ENCODE measurements at regions not wholly inside any gene's neighbourhood (a gene's known extent, or its start where the extent isn't known, plus 50 kb on each side); places are given as distances from the start of the nearest gene placed in this dataset.

DNA sequence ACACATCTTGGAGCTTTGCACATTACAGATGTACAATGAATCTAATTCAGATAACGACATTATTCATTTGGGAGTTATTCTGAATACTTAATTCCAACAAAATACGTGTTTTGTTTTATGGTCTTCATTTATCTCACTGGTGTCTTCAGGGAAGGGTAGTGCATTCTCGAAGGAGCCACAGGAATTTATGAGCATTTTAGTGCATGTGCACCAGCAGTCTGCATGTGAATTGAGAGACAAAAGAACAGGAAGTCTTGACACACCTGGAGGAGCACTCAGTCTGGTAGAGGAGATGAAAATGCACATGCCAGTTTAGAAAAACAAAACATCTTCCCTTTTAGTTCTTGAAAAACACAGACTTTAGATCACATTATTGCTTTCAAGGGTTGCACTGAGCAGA, 228.7 kb downstream of the LRATD1 start:
- Histone ChIP-seq H3K36me3 (no peaks in the 10 kb centered on the region), H3K9me3 (no peaks in the 10 kb centered on the region), H3K4me1 (no peaks in the 10 kb centered on the region), H3K4me3 (no peak overlapping the region), H3K27me3 (peaks cover 0 to 8% (median 0%) of the 10 kb centered on the region in 4 donors), H3K27ac (no peak overlapping the region)
- 71 to 79% methylated on average over 3 of the region's 3 CpGs for WGBS, 2 donors
- no peak for TF ChIP-seq POLR2A (IDR thresholded peaks at IDR 0.05)
- TF ChIP-seq, protein P1, sequence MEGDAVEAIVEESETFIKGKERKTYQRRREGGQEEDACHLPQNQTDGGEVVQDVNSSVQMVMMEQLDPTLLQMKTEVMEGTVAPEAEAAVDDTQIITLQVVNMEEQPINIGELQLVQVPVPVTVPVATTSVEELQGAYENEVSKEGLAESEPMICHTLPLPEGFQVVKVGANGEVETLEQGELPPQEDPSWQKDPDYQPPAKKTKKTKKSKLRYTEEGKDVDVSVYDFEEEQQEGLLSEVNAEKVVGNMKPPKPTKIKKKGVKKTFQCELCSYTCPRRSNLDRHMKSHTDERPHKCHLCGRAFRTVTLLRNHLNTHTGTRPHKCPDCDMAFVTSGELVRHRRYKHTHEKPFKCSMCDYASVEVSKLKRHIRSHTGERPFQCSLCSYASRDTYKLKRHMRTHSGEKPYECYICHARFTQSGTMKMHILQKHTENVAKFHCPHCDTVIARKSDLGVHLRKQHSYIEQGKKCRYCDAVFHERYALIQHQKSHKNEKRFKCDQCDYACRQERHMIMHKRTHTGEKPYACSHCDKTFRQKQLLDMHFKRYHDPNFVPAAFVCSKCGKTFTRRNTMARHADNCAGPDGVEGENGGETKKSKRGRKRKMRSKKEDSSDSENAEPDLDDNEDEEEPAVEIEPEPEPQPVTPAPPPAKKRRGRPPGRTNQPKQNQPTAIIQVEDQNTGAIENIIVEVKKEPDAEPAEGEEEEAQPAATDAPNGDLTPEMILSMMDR (IDR thresholded peaks at IDR 0.05) = no peak
- no peak for DNase-seq
- intact Hi-C loops (cut with DNase I) = no loop called here

DNA sequence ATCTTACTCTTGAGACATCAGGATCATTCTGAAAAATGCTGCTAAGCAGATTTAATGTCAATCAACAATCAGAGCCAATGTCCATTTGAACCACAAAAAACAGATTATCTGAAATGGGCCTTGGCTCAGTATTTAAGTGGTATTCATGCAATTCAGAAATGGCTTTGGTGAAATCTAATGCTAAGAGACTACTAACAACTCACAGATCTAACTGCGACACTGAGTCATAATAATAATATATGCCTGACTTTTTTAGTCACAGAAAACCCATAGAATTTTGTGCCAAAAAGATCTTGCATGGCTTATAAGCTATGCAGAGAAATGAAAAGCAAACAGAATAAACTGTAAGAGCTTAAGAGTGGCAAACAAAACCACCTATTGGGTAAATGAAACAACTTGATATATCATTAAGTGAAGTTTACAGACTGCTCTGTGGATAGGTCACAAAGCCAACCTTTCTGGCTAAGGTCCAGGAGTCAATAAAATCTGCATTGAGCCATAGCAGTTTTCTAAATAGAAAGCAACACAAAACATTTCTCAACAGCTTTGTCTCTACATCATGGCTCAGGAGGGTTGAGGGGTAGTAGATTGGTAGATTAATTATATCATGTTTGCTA, 234.3 kb downstream of the LRATD1 start:
- WGBS, 2 donors = 32 to 47% methylated on average over 1 of the region's 1 CpG
- peaks cover 0 to 6% (median 0%) of the 10 kb centered on the region in 3 donors for H3K9me3 ChIP-seq
- H3K27ac ChIP-seq = no peak overlapping the region
- H3K4me1 ChIP-seq = peaks cover 0 to 6% (median 0%) of the 10 kb centered on the region in 3 donors
- TF ChIP-seq, protein P1 (IDR thresholded peaks at IDR 0.05) = no peak
- no peak for TF ChIP-seq POLR2A (IDR thresholded peaks at IDR 0.05)
- H3K36me3 ChIP-seq = no peaks in the 10 kb centered on the region
- peaks cover 0 to 8% (median 0%) of the 10 kb centered on the region in 4 donors for H3K27me3 ChIP-seq
- DNase-seq = no peak
- H3K4me3 ChIP-seq = no peak overlapping the region
- intact Hi-C loops (cut with DNase I) = no loop called here

DNA sequence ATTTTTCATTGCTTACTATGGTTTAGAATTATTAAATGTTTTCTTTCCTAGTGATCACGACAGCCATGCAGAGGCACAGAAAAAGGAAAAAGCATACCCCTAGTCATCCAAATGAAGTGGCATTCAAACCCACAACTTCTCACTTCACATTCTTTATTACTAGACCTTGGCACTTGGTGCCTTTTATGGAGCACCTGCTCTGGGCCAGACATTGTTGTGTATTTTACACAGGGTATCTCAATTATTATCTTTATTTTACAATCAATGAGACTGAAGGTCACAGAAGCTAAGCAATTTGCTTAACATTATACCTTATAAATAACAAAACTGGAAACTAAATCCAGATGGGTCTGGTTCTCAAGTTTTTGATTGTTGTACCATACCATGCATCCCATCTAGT, 235.3 kb downstream of the LRATD1 start:
- Histone ChIP-seq H3K9me3 (peaks cover 0 to 6% (median 0%) of the 10 kb centered on the region in 3 donors), H3K4me3 (no peak overlapping the region), H3K4me1 (peaks cover 0 to 6% (median 0%) of the 10 kb centered on the region in 3 donors), H3K27ac (no peak overlapping the region), H3K27me3 (peaks cover 0 to 8% (median 0%) of the 10 kb centered on the region in 4 donors), H3K36me3 (no peaks in the 10 kb centered on the region)
- no peak for DNase-seq
- whole genome bisulfite sequencing, 2 donors = 62 to 77% methylated on average over 1 of the region's 1 CpG
- intact Hi-C loops (cut with DNase I) = no loop called here
- TF ChIP-seq, protein P1 (IDR thresholded peaks at IDR 0.05) = no peak
- no peak for TF ChIP-seq POLR2A (IDR thresholded peaks at IDR 0.05)

DNA sequence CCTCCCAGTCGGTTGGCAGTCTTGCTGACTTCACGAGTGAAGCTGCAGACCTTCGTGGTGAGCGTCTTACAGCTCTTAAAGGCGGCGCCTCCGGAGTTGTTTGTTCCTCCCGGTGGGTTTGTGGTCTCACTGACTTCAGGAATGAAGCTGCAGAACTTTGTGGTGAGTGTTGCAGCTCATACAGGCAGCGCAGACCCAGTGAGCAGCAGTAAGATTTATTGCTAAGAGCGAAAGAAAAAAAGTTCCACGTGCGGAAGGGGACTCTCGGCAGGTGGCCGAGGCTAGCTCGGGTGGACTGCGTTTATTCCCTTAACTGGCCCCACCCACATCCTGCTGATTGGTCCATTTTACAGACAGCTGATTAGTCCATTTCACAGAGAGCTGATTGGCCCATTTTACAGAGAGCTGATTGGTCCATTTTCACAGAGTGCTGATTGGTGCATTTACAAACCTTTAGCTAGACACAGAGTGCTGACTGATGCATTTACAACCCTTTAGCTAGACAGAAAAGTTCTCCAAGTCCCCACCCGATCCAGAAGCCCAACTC, 240.3 kb downstream of the LRATD1 start:
- 85 to 92% methylated on average over 8 of the region's 17 CpGs for WGBS, 2 donors
- intact Hi-C loops (cut with DNase I) = no loop called here
- no peak for TF ChIP-seq POLR2A (IDR thresholded peaks at IDR 0.05)
- TF ChIP-seq, protein P1 (IDR thresholded peaks at IDR 0.05) = no peak
- peaks cover 0 to 6% (median 0%) of the 10 kb centered on the region in 3 donors for H3K9me3 ChIP-seq
- H3K4me1 ChIP-seq = no peaks in the 10 kb centered on the region
- H3K27ac ChIP-seq = no peak overlapping the region
- no peaks in the 10 kb centered on the region for H3K36me3 ChIP-seq
- DNase-seq = no peak
- H3K27me3 ChIP-seq = no peaks in the 10 kb centered on the region
- H3K4me3 ChIP-seq = no peak overlapping the region

DNA sequence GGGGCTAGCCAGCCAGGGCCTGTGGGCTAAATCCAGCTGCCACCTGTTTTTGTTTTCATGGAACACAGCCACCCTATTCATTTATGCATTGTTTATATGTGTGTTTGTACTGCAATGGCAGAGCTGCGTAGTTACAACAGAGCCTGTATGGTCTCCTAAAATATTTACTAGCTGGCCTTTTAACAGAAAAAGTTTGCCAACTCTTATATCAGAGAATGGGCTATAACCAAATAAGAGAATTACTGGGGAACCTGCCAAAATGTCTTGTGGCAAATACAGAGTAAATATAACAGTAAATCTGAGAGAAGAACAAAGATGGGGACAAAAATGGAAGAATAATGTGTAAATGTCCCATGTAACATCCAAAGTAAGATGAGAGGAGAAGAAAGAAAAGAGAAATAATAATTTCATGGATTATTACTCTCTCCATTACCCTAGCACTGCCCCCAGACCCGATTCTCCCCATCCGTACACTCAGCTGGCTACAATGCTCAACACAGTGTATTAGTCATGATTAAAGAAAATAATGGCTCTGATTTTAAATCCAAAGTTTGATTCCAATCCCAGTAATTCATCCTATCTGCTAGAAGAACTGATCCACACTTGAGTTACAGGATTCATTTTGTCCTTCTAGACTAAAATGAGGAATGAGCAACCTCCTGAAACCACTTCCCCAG, 249.3 kb downstream of the LRATD1 start:
- no peak overlapping the region for H3K27ac ChIP-seq
- no peak for DNase-seq
- no peak overlapping the region for H3K4me3 ChIP-seq
- 31 to 51% methylated on average over 3 of the region's 3 CpGs for WGBS, 2 donors
- H3K27me3 ChIP-seq = no peaks in the 10 kb centered on the region
- H3K4me1 ChIP-seq = no peaks in the 10 kb centered on the region
- TF ChIP-seq, protein P1 (IDR thresholded peaks at IDR 0.05) = no peak
- TF ChIP-seq POLR2A (IDR thresholded peaks at IDR 0.05) = no peak
- intact Hi-C loops (cut with DNase I) = no loop called here
- H3K36me3 ChIP-seq = no peaks in the 10 kb centered on the region
- H3K9me3 ChIP-seq = no peaks in the 10 kb centered on the region
